ENCODE measurements at regions not wholly inside any gene's neighbourhood (a gene's known extent, or its start where the extent isn't known, plus 50 kb on each side); places are given as distances from the start of the nearest gene placed in this dataset.

GRCh38 chr6:4359108-4359730 lies 223.8 kb upstream of the ECI2 start:
- TF ChIP-seq, protein P1, sequence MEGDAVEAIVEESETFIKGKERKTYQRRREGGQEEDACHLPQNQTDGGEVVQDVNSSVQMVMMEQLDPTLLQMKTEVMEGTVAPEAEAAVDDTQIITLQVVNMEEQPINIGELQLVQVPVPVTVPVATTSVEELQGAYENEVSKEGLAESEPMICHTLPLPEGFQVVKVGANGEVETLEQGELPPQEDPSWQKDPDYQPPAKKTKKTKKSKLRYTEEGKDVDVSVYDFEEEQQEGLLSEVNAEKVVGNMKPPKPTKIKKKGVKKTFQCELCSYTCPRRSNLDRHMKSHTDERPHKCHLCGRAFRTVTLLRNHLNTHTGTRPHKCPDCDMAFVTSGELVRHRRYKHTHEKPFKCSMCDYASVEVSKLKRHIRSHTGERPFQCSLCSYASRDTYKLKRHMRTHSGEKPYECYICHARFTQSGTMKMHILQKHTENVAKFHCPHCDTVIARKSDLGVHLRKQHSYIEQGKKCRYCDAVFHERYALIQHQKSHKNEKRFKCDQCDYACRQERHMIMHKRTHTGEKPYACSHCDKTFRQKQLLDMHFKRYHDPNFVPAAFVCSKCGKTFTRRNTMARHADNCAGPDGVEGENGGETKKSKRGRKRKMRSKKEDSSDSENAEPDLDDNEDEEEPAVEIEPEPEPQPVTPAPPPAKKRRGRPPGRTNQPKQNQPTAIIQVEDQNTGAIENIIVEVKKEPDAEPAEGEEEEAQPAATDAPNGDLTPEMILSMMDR (IDR thresholded peaks at IDR 0.05), result no peak
- TF ChIP-seq POLR2A (IDR thresholded peaks at IDR 0.05), result no peak
